ENCODE measurements at regions not wholly inside any gene's neighbourhood (a gene's known extent, or its start where the extent isn't known, plus 50 kb on each side); places are given as distances from the start of the nearest gene placed in this dataset.

- Histone ChIP-seq H3K23me2 (ENCODE audit: low read depth, low read length) (no peaks in the 10 kb centered on the region), H3K36me3 (ENCODE audit: control insufficient read depth in 2 of 4, insufficient read depth in 4 of 4, low read length in 3 of 4) (no peaks in the 10 kb centered on the region), H3K79me2 (ENCODE audit: control insufficient read depth in 1 of 2, insufficient read depth in 2 of 2, low read length in 2 of 2) (no peaks in the 10 kb centered on the region; a peak in 1 of 4 replicates), H3K4ac (replicated peaks; ENCODE audit: insufficient read length, low read depth, low read length) (no peak overlapping the region), H4K8ac (ENCODE audit: extremely low read depth, insufficient read depth, low read length) (no peak overlapping the region), H4K5ac (ENCODE audit: insufficient read length, low read depth, low read length) (no peak overlapping the region), H2BK5ac (ENCODE audit: low read depth, low read length) (no peak overlapping the region), H3K14ac (ENCODE audit: insufficient read length) (no peak overlapping the region), H3K79me1 (ENCODE audit: low read depth, low read length) (no peaks in the 10 kb centered on the region), H2BK15ac (ENCODE audit: low read length) (no peak overlapping the region), H3K4me3 (ENCODE audit: extremely low read depth in 1 of 4, insufficient read depth in 2 of 4, low read depth in 3 of 4, low read length in 4 of 4) (no peak overlapping the region), H4K20me1 (replicated peaks in 1 of 2; ENCODE audit: control insufficient read depth in 1 of 2, insufficient read depth in 2 of 2, low read length in 2 of 2) (no peaks in the 10 kb centered on the region), H4K91ac (replicated peaks; ENCODE audit: insufficient read length, low read length) (no peak overlapping the region), H3K4me1 (replicated peaks in 1 of 4; ENCODE audit: control insufficient read depth in 3 of 4, insufficient read depth in 4 of 4, low read length in 3 of 4) (no peaks in the 10 kb centered on the region; a peak in 1 of 7 replicates), H3K23ac (ENCODE audit: insufficient read length) (no peak overlapping the region), H2AK5ac (ENCODE audit: low read depth, low read length) (no peak overlapping the region), H2BK120ac (replicated peaks; ENCODE audit: low read depth, low read length) (no peak overlapping the region), H3K4me2 (ENCODE audit: insufficient read depth in 1 of 2, low read depth in 2 of 2, low read length in 2 of 2) (no peak overlapping the region), H2AFZ (ENCODE audit: low read length) (no peak overlapping the region), H3K27me3 (replicated peaks in 1 of 4; ENCODE audit: control insufficient read depth in 3 of 4, extremely low read depth in 1 of 4, insufficient read depth in 3 of 4, low read length in 3 of 4) (no peaks in the 10 kb centered on the region), H3K9me3 (ENCODE audit: insufficient read depth in 2 of 2, low read depth in 1 of 2, low read length in 1 of 2) (no peaks in the 10 kb centered on the region), H3K9ac (replicated peaks in 1 of 4; ENCODE audit: extremely low read depth in 1 of 4, low read depth in 3 of 4, low read length in 3 of 4) (no peak overlapping the region), H3K18ac (ENCODE audit: extremely low read depth, low read length) (no peak overlapping the region; the same call in 1 of the 2 replicates), H3K56ac (replicated peaks; ENCODE audit: insufficient read length, low read depth, low read length) (no peak overlapping the region), H2BK12ac (ENCODE audit: low read depth, low read length) (no peak overlapping the region), H2BK20ac (ENCODE audit: low read length) (no peak overlapping the region), H3K27ac (ENCODE audit: low read depth, low read length) (no peak overlapping the region)
- FAIRE-seq: no peak
- 92% methylated on average over 18 of the region's 18 CpGs; no CpG with 5 or more reads in 1 of the 2 experiments for WGBS, 2 experiments (ENCODE audit: extremely low coverage in 1 of 2, insufficient coverage in 1 of 2, insufficient read length in 1 of 2, insufficient replicate concordance in 2 of 2, low coverage in 1 of 2, low lambda C conversion rate in 2 of 2, missing lambda C conversion rate in 1 of 2)
- DNase-seq (ENCODE audit: low read depth in 1 of 2, low spot score in 2 of 2): no peak
- TF ChIP-seq GABPA (IDR thresholded peaks at IDR 0.05; ENCODE audit: borderline replicate concordance, insufficient read depth, low read length) (no peak), CTBP2 (IDR thresholded peaks at IDR 0.05; ENCODE audit: borderline replicate concordance, insufficient read depth, insufficient read length, low read length) (no peak), RNF2 (IDR thresholded peaks at IDR 0.05; ENCODE audit: borderline replicate concordance, low read depth, low read length, missing control alignments, poor library complexity, severe bottlenecking) (no peak), EGR1 (IDR thresholded peaks at IDR 0.05; ENCODE audit: borderline replicate concordance, low read depth, low read length) (no peak), SAP30 (IDR thresholded peaks at IDR 0.05; ENCODE audit: insufficient read depth, insufficient replicate concordance, low read length) (no peak)
- POLR2A ChIA-PET (ENCODE audit: partially characterized antibody): no interaction called here
- CTCF ChIA-PET (ENCODE audit: partially characterized antibody): interaction anchor here (0.5 to 0.7 kb wide), 2 partner anchors 29 to 57 kb away, joined by 3 read pairs; no protein-coding TSS in a partner anchor
Observed at GRCh38 chr12:123094349-123095077, 56.4 kb downstream of the PITPNM2 start.
